Uterus (tissue), 3 donors: ENCODE measurements at regions not wholly inside any gene's neighbourhood (a gene's known extent, or its start where the extent isn't known, plus 50 kb on each side); places are given as distances from the start of the nearest gene placed in this dataset.

ENCODE experiments used
- DNase-seq, 2 donors: peaks; one replicate each; pipeline ENCODE4 v3.0.0-alpha.2; 2019 to 2020
- H3K27ac ChIP-seq, 2 donors: fragments of 200-600 bp; sonication (generic); 1 replicate in 1 of 2; 2 replicates in 1 of 2; pipeline ENCODE4 v1.5.1; 2016 to 2018
- H3K27me3 ChIP-seq, 2 donors: fragments of 200-600 bp; sonication (generic); one replicate each; pipeline ENCODE4 v1.5.1; 2018 to 2019; ENCODE audit warnings: control low read depth in 1 of 2
- H3K36me3 ChIP-seq, 2 donors: fragments of 200-600 bp; sonication (generic); one replicate each; pipeline ENCODE4 v1.5.1; 2019; ENCODE audit warnings: control low read depth in 1 of 2
- H3K4me1 ChIP-seq, 2 donors: fragments of 200-600 bp; sonication (generic); one replicate each; pipeline ENCODE4 v1.5.1; 2018 to 2019; ENCODE audit warnings: control low read depth in 1 of 2
- H3K4me3 ChIP-seq, 2 donors: fragments of 200-600 bp; sonication (generic); 1 replicate in 1 of 2; 2 replicates in 1 of 2; pipeline ENCODE4 v1.5.1; 2018 to 2019; ENCODE audit warnings: mild to moderate bottlenecking in 1 of 2
- H3K9me3 ChIP-seq, 2 donors: fragments of 200-600 bp; sonication (generic); one replicate each; pipeline ENCODE4 v1.5.1; 2019; ENCODE audit warnings: control low read depth in 1 of 2
- POLR2A ChIP-seq, 2 donors: fragments of 450-650 bp; IDR thresholded peaks; one replicate each; pipeline ENCODE4 v1.6.1; 2016; ENCODE audit warnings: antibody characterized with exemption in 2 of 2, mild to moderate bottlenecking in 1 of 2, moderate library complexity in 1 of 2
- intact Hi-C: fragments of 100-400 bp; cut with DNase I; formaldehyde crosslinking; loops from one replicate; pipeline ENCODE4 v1.15.1; 2023; ENCODE audit warnings: low total_unique reads
- TF ChIP-seq, protein P1 (sequence below), 4 experiments: fragments of 200-600 bp in 2 of 4; fragments of 450-650 bp in 2 of 4; sonication (generic) in 2 of 4; IDR thresholded peaks; one replicate each; pipeline ENCODE4 v1.5.1; 2016 to 2019; ENCODE audit warnings: antibody characterized with exemption in 4 of 4, mild to moderate bottlenecking in 2 of 4, moderate library complexity in 1 of 4
- donor health status: DM: yes; HTN: yes; CAD: no.

DNA sequence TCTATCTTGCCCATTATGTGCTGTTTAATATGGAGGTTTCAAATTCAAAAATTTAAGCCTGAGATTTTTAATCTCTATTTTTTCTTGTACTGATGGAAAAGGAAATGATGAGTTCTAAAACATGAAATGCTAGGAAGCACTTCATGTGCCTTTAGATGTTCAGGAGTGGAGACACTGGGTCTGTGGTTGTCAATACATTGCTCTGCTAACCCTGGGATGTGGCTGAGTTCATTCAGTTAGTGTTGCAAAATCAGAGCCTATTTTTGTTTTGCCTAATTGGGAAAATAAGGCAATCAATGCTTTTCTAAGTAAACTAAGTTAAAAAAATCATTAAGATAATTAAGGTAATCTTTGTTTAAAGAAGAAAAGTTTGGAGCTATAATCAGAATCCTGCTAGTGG is 83.1 kb downstream of the DIPK2A start:
- TF ChIP-seq, protein P1, sequence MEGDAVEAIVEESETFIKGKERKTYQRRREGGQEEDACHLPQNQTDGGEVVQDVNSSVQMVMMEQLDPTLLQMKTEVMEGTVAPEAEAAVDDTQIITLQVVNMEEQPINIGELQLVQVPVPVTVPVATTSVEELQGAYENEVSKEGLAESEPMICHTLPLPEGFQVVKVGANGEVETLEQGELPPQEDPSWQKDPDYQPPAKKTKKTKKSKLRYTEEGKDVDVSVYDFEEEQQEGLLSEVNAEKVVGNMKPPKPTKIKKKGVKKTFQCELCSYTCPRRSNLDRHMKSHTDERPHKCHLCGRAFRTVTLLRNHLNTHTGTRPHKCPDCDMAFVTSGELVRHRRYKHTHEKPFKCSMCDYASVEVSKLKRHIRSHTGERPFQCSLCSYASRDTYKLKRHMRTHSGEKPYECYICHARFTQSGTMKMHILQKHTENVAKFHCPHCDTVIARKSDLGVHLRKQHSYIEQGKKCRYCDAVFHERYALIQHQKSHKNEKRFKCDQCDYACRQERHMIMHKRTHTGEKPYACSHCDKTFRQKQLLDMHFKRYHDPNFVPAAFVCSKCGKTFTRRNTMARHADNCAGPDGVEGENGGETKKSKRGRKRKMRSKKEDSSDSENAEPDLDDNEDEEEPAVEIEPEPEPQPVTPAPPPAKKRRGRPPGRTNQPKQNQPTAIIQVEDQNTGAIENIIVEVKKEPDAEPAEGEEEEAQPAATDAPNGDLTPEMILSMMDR (IDR thresholded peaks at IDR 0.05): no peak
- TF ChIP-seq POLR2A (IDR thresholded peaks at IDR 0.05): no peak
- no peaks in the 10 kb centered on the region for H3K9me3 ChIP-seq
- no peak overlapping the region for H3K27ac ChIP-seq
- no peak for DNase-seq
- intact Hi-C loops: no loop called here
- no peaks in the 10 kb centered on the region for H3K4me1 ChIP-seq
- no peaks in the 10 kb centered on the region for H3K36me3 ChIP-seq
- H3K4me3 ChIP-seq: no peak overlapping the region
- no peaks in the 10 kb centered on the region for H3K27me3 ChIP-seq

DNA sequence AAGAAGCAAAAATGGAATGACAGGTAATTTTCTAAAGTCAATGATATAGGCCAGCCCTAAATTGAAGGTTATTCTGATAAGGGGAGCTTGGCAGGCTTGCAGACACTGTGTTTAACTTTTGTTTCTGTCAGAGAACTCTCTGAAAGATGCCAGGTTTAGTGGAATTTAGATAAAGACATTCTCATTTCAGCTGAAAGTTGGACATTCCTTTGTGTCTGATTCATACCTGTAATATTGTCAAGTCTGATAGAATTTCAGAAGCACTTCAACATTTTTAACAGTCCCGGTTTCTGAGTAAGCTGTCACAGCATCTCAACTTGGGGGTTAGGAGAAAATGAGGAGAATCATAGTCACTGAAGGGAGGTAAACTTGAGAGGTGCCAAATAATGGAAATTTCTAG is 84.0 kb downstream of the DIPK2A start:
- no peak for DNase-seq
- intact Hi-C loops: no loop called here
- Histone ChIP-seq H3K9me3 (no peaks in the 10 kb centered on the region), H3K4me1 (no peaks in the 10 kb centered on the region), H3K36me3 (no peaks in the 10 kb centered on the region), H3K4me3 (no peak overlapping the region), H3K27ac (no peak overlapping the region), H3K27me3 (no peaks in the 10 kb centered on the region)
- TF ChIP-seq POLR2A (IDR thresholded peaks at IDR 0.05): no peak
- TF ChIP-seq, protein P1 (IDR thresholded peaks at IDR 0.05): no peak

DNA sequence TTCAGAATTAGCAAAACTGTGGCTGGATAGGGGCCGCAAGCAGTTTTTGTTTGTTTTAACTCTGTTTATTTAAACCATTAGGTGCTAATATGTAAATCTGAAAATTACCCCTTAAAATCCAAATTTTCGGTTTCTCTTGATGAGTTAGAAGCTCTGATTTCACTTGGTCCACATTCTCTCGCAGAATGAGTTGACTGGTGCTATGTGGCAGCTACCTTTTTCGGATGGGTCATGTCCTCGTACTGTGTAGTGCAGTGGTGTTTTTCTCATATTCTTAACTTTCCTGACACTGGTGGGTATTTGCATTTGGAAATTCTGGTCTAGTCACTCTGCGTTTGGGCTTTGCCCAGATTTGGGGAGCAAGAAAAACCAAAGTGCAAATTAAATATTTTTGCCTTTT is 87.1 kb downstream of the DIPK2A start:
- no peak overlapping the region for H3K27ac ChIP-seq
- H3K27me3 ChIP-seq: no peaks in the 10 kb centered on the region
- DNase-seq: no peak
- TF ChIP-seq, protein P1 (IDR thresholded peaks at IDR 0.05): no peak
- TF ChIP-seq POLR2A (IDR thresholded peaks at IDR 0.05): no peak
- no peak overlapping the region for H3K4me3 ChIP-seq
- no peaks in the 10 kb centered on the region for H3K4me1 ChIP-seq
- no peaks in the 10 kb centered on the region for H3K9me3 ChIP-seq
- intact Hi-C loops: no loop called here
- H3K36me3 ChIP-seq: no peaks in the 10 kb centered on the region

DNA sequence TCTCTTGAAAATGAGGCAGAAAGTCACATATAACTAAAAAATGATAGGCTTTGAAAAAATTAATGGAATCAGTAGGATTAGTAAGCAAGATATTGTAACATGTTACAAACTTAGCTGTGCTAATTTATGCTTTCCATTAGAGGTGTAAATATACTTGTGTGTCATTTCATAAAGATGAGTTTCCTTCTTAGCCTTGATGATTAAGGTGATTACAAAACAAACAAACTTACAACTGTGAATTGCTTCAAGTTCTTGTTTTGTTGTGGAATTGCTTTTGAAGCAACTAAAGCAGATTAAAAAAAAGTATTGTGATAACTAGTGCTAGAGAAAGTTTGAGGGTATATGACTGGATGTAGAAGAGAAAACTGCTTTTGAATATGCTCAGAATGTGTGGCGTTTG is 87.9 kb downstream of the DIPK2A start:
- H3K4me3 ChIP-seq: no peak overlapping the region
- H3K27me3 ChIP-seq: no peaks in the 10 kb centered on the region
- no peak overlapping the region for H3K27ac ChIP-seq
- H3K36me3 ChIP-seq: no peaks in the 10 kb centered on the region
- intact Hi-C loops: no loop called here
- no peaks in the 10 kb centered on the region for H3K4me1 ChIP-seq
- H3K9me3 ChIP-seq: no peaks in the 10 kb centered on the region
- DNase-seq: no peak
- TF ChIP-seq, protein P1 (IDR thresholded peaks at IDR 0.05): no peak
- TF ChIP-seq POLR2A (IDR thresholded peaks at IDR 0.05): no peak

DNA sequence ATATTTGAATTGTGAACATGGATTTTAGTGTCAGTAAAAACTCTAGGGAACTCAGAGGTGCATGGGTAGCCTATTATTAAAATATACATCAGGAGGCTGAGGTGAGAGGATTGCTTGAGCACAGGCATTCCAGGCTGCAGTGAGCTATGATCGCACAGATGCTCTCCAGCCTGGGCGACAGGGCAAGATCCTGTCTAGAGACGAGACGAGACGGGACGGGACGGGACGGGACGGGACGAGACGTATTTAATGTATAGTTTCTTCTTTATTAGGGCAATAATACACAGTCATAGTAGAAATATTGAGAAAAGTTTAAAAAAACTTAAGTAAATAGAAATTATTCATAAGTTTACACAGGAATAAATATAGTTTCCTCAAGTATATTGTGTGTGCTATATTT is 89.3 kb downstream of the DIPK2A start:
- no peak for DNase-seq
- H3K4me1 ChIP-seq: no peaks in the 10 kb centered on the region
- no peaks in the 10 kb centered on the region for H3K27me3 ChIP-seq
- no peak for TF ChIP-seq POLR2A (IDR thresholded peaks at IDR 0.05)
- TF ChIP-seq, protein P1 (IDR thresholded peaks at IDR 0.05): no peak
- H3K4me3 ChIP-seq: no peak overlapping the region
- H3K9me3 ChIP-seq: no peaks in the 10 kb centered on the region
- H3K36me3 ChIP-seq: peaks cover 0 to 3% of the 10 kb centered on the region in 2 donors
- H3K27ac ChIP-seq: no peak overlapping the region
- intact Hi-C loops: no loop called here
